HG02642 (cell line): ENCODE measurements at regions not wholly inside any gene's neighbourhood (a gene's known extent, or its start where the extent isn't known, plus 50 kb on each side); places are given as distances from the start of the nearest gene placed in this dataset.

Experiments used
- ATAC-seq: cut with Tn5 transposase; IDR thresholded peaks from one replicate; pipeline ENCODE4 v1.9.1; 2021; ENCODE audit warnings: mild to moderate bottlenecking; ENCODE audit not compliant: unreplicated experiment, poor library complexity

DNA sequence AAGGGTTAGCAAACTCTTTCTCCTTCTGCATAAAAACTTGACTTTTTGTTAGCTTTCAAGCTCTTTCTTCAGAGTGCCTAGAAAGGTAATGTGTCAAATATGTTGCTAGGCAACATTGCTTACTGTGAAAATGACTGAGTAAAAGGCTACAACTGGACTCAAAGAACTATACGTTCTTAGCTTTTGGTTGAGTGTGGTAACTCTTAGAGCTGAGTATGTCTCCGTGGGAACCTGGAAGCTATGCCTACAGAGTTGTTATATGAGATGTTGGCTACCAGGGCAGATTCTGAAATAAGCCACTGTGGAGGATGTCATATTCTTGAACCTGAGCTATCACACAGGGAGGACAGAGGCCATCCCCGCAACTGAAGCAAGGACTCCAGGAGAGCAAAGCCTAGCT is 105.5 kb downstream of the ARL6IP6 start:
- no peak for ATAC-seq

- ATAC-seq = no peak
Observed at GRCh38 chr2:152822676-152823075, 104.3 kb downstream of the ARL6IP6 start.

GRCh38 chr2:152820048-152820447 is 101.6 kb downstream of the ARL6IP6 start:
- ATAC-seq = no peak

DNA sequence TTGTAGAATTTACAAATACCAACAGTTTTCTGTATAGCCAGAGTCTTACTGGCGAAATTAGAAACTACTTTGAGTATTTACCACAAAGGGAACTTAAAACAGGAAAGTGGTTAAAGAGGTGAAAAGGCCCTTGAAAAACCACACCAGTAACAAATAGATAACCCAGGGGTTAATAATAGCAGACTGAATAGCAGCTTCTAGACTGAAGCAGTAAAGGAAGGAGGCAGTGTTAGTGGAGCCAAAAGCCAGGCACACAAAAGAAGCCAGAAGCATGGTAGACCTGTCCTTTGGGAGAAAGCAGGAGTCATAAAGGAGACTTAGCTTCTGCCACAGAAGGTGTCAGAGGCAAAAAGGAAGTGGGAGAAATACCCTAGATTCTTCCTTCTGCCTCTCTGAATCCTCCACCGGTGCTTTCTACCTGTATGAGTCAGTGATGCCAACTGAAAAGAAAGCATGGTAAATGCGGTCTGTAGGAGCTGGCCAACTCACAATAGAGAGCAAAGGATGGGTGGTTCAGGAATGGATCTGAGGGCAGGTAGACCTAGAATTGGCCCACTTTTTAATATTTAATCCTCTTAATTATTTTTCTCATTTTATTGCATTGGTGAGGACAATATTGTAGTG is 97.3 kb downstream of the ARL6IP6 start:
- no peak for ATAC-seq

DNA sequence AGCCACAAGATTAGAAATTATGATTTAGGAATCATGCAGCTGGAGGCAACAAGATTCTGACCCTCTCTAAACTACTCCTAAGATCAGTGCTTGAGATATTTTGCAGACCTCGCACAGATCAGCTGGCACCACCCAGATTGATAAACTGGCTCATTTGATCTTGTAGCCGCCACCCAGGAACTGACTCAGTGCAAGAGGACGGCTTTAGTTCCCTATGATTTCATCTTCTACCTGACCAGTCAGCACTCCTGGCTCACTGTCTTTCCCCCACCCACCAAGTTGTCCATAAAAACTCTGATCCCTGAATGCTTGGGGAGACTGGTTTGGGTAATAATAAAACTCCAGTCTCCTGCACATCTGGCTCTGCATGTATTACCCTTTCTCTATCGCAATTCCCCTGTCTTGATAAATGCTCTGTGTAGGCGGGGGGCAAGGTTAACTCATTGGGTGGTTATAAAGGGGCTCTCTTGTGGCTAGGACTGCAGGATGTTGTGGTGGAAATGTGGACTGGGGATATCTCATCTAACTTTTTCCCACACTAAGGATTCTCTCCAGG is 96.1 kb downstream of the ARL6IP6 start:
- ATAC-seq = no peak

GRCh38 chr2:152813351-152813750 is 94.9 kb downstream of the ARL6IP6 start:
- no peak for ATAC-seq
